SU-DHL-6 (cell line): ENCODE measurements at regions not wholly inside any gene's neighbourhood (a gene's known extent, or its start where the extent isn't known, plus 50 kb on each side); places are given as distances from the start of the nearest gene placed in this dataset.
A peak's percentile ranks its signal among the peaks of the same experiment; 100 is the strongest.

Source experiments
- H2AFZ ChIP-seq: fragments of 200-600 bp; sonication (generic); 2 replicates; pipeline ENCODE4 v1.6.1; 2014; ENCODE audit warnings: low read depth, mild to moderate bottlenecking, moderate library complexity, mixed read lengths, antibody characterized with exemption, low read length; ENCODE audit not compliant: severe bottlenecking
- H3F3A ChIP-seq: fragments of 200-600 bp; shearing (Covaris generic); 2 replicates; pipeline ENCODE4 v1.6.0; 2016; ENCODE audit warnings: antibody characterized with exemption, mild to moderate bottlenecking; ENCODE audit not compliant: insufficient read depth
- H3K27ac ChIP-seq: fragments of 200-600 bp; sonication (generic); 2 replicates; pipeline ENCODE4 v1.5.1; 2016; ENCODE audit warnings: low read depth, mild to moderate bottlenecking, low read length, moderate library complexity, mixed read lengths
- H3K27me3 ChIP-seq: fragments of 200-600 bp; sonication (generic), shearing (Covaris generic); 2 replicates; pipeline ENCODE4 v1.6.0; 2014; ENCODE audit warnings: mild to moderate bottlenecking, low read length
- H3K36me3 ChIP-seq: fragments of 200-600 bp; sonication (generic); 2 replicates; pipeline ENCODE4 v1.6.1; 2014; ENCODE audit warnings: mild to moderate bottlenecking, low read length, mixed read lengths
- H3K4me2 ChIP-seq: fragments of 300-600, 200-600 bp; shearing (Covaris generic), sonication (generic); 2 replicates; pipeline ENCODE4 v1.6.0; 2014; ENCODE audit warnings: low read length, low read depth, mild to moderate bottlenecking; ENCODE audit not compliant: poor library complexity, severe bottlenecking
- H3K4me3 ChIP-seq: fragments of 200-600 bp; sonication (generic); 2 replicates; pipeline ENCODE4 v1.5.1; 2014; ENCODE audit warnings: antibody characterized with exemption, low read length, mild to moderate bottlenecking, mixed read lengths; ENCODE audit not compliant: insufficient read depth, poor library complexity, severe bottlenecking
- H3K79me2 ChIP-seq: fragments of 200-600 bp; sonication (generic); 2 replicates; pipeline ENCODE4 v1.6.1; 2014; ENCODE audit warnings: mild to moderate bottlenecking, low read length, moderate library complexity; ENCODE audit not compliant: insufficient read depth
- H3K9ac ChIP-seq: fragments of 200-600 bp; sonication (generic); 2 replicates; pipeline ENCODE4 v1.7.0; 2014; ENCODE audit warnings: mild to moderate bottlenecking, low read length
- H3K9me2 ChIP-seq: fragments of 200-600 bp; sonication (generic); replicated peaks from 2 replicates; pipeline ENCODE4 v1.6.1; 2014; ENCODE audit warnings: low read length; ENCODE audit not compliant: insufficient read depth
- H3K9me3 ChIP-seq: fragments of 200-600 bp; sonication (generic); 2 replicates; pipeline ENCODE4 v1.6.1; 2014; ENCODE audit warnings: low read length, mixed read lengths; ENCODE audit not compliant: insufficient read depth
- H4K20me1 ChIP-seq: fragments of 200-600 bp; sonication (generic); 2 replicates; pipeline ENCODE4 v1.6.1; 2014; ENCODE audit warnings: low read depth, mild to moderate bottlenecking, antibody characterized with exemption, low read length, moderate library complexity, mixed read lengths
- EZH2phosphoT487 ChIP-seq: fragments of 200-600 bp; sonication (generic), shearing (Covaris generic); conservative IDR thresholded peaks from 2 replicates; pipeline ENCODE4 v1.6.1; 2018; ENCODE audit warnings: mild to moderate bottlenecking, antibody characterized with exemption, low read length, moderate library complexity, mixed read lengths
- TF ChIP-seq, protein P1 (sequence below): fragments of 200-600 bp; sonication (generic); IDR thresholded peaks from one replicate; pipeline ENCODE4 v1.5.1; 2017; ENCODE audit warnings: antibody characterized with exemption, mild to moderate bottlenecking, low read length, moderate library complexity; ENCODE audit not compliant: insufficient read depth, poor library complexity, severe bottlenecking

DNA sequence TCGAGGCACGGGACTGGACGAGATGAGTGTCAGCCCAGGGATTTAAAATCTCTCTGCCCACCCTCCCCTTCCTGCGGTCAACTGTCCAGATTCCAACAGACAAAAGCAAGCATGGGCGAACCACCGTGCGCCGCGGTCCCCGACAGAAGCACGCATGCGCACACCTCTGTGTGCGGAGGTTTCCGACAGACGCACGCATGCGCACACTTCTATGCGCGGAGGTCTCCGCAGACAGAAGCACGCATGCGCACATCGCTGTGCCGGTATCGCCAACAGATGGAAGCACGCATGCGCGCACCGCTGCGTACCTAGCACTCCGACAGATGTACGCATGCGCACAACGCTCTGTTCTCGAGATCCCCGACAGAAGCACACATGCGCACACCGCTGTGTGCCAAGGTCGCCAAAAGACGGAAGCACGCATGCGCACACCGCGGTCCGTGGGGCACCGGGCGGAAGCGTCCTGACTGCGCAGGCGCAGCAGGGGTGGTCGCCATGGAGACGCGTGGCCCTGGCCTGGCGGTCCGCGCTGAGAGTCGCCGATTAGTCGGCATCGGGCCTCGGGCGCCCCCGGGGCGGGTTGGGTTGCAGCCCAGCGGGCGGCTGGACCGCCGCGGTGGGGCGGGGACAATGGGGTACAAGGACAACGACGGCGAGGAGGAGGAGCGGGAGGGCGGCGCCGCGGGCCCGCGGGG lies 57.4 kb upstream of the RPH3AL start:
- H3F3A ChIP-seq, result no peaks in the 10 kb centered on the region
- peak overlapping the region; percentile 60 for H3K9ac ChIP-seq
- H3K27me3 ChIP-seq, result no peaks in the 10 kb centered on the region
- peak overlapping the region; percentile 88 for H2AFZ ChIP-seq
- peak overlapping the region; percentile 75 for H3K4me2 ChIP-seq
- TF ChIP-seq EZH2phosphoT487, result no peak
- TF ChIP-seq, protein P1, sequence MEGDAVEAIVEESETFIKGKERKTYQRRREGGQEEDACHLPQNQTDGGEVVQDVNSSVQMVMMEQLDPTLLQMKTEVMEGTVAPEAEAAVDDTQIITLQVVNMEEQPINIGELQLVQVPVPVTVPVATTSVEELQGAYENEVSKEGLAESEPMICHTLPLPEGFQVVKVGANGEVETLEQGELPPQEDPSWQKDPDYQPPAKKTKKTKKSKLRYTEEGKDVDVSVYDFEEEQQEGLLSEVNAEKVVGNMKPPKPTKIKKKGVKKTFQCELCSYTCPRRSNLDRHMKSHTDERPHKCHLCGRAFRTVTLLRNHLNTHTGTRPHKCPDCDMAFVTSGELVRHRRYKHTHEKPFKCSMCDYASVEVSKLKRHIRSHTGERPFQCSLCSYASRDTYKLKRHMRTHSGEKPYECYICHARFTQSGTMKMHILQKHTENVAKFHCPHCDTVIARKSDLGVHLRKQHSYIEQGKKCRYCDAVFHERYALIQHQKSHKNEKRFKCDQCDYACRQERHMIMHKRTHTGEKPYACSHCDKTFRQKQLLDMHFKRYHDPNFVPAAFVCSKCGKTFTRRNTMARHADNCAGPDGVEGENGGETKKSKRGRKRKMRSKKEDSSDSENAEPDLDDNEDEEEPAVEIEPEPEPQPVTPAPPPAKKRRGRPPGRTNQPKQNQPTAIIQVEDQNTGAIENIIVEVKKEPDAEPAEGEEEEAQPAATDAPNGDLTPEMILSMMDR, result no peak
- no peaks in the 10 kb centered on the region for H3K36me3 ChIP-seq
- H3K9me2 ChIP-seq, result no peaks in the 10 kb centered on the region
- H3K79me2 ChIP-seq, result no peaks in the 10 kb centered on the region
- 0 out of 2 replicates have a peak overlapping the region, but pooled peaks have one; percentile 19 for H3K27ac ChIP-seq
- no peaks in the 10 kb centered on the region for H3K9me3 ChIP-seq
- peak overlapping the region; percentile 63 for H3K4me3 ChIP-seq
- H4K20me1 ChIP-seq, result no peaks in the 10 kb centered on the region

DNA sequence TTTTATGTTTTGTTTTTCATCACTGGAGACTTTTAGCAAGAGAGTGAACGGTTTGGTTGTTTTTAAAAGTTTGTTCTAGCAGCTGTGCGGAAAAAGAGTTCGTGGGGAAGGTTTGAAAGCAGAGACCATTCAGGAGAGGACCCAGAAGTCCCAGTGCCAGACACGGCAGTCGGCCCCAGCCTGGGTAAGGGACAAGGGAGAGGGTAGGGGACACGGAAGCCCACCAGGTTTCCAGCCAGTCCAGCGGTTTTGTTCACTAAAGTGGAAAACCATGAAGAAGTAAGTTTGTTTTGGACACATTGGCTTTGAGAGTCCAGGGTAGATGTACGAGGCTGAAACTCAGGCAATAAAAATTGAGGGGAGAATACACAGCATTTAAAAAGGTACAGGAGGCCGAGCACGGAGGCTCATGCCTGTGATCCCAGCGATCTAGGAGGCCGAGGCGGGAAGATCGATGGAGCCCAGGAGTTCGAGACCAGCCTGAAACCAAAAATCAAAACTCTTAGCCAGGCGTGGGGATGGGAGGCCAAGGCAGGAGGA lies 56.8 kb upstream of the RPH3AL start:
- no peaks in the 10 kb centered on the region for H3K79me2 ChIP-seq
- 0 out of 2 replicates have a peak overlapping the region, but pooled peaks have one; percentile 19 for H3K27ac ChIP-seq
- H3K36me3 ChIP-seq, result no peaks in the 10 kb centered on the region
- no peaks in the 10 kb centered on the region for H3K9me3 ChIP-seq
- H3K27me3 ChIP-seq, result no peaks in the 10 kb centered on the region
- peak overlapping the region; percentile 55 for H3K4me3 ChIP-seq
- no peak for TF ChIP-seq EZH2phosphoT487
- TF ChIP-seq, protein P1, result no peak
- H3F3A ChIP-seq, result no peaks in the 10 kb centered on the region
- H3K4me2 ChIP-seq, result peak overlapping the region; percentile 75
- peak overlapping the region; percentile 60 for H3K9ac ChIP-seq
- no peaks in the 10 kb centered on the region for H3K9me2 ChIP-seq
- peak overlapping the region; percentile 78 for H2AFZ ChIP-seq
- H4K20me1 ChIP-seq, result no peaks in the 10 kb centered on the region

DNA sequence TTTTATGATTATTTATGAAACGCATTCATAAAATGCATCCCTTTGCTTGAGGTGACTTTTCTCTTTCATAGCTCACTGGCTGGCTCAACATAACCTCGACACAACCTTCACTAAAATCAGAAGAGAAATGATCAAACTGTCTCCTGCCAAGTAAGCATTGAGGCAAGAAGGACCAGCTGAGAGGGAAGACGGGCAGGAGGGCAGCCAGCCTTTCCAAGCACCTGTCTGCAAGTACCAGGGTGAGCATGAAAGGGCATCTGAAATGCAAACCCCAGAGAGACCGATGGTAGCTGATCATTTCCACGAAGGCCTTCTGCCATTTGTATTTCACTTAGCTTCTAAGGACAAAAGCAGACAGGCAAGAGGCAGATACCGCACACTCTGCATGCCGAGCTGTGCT lies 52.1 kb upstream of the RPH3AL start:
- H3F3A ChIP-seq, result no peaks in the 10 kb centered on the region
- H3K79me2 ChIP-seq, result no peaks in the 10 kb centered on the region
- no peaks in the 10 kb centered on the region for H3K9me3 ChIP-seq
- H3K9me2 ChIP-seq, result no peaks in the 10 kb centered on the region
- TF ChIP-seq, protein P1, result no peak
- TF ChIP-seq EZH2phosphoT487, result no peak
- no peak overlapping the region for H3K4me3 ChIP-seq
- H3K27ac ChIP-seq, result no peak overlapping the region
- no peak overlapping the region for H3K9ac ChIP-seq
- no peaks in the 10 kb centered on the region for H3K27me3 ChIP-seq
- no peak overlapping the region for H2AFZ ChIP-seq
- no peaks in the 10 kb centered on the region for H3K36me3 ChIP-seq
- H4K20me1 ChIP-seq, result no peaks in the 10 kb centered on the region
- no peak overlapping the region for H3K4me2 ChIP-seq
